LNCaP clone FGC (cell line): ENCODE measurements at regions not wholly inside any gene's neighbourhood (a gene's known extent, or its start where the extent isn't known, plus 50 kb on each side); places are given as distances from the start of the nearest gene placed in this dataset.
"Not testable (repeated sequence)": the region's sequence is repeated elsewhere in the genome, so short reads cannot be mapped to it uniquely, and the experiment has no call there.

Source experiments
- DNase-seq: peaks from one replicate; pipeline ENCODE4 v3.0.0-alpha.2; 2011; ENCODE audit warnings: low read depth
- H3K4me3 ChIP-seq: 2 replicates; pipeline ENCODE4 v1.5.1; 2011; ENCODE audit warnings: mild to moderate bottlenecking, low read depth, low read length, control low read depth
- CTCF ChIP-seq: IDR thresholded peaks from 2 replicates; pipeline ENCODE4 v1.5.1; 2012; ENCODE audit warnings: mild to moderate bottlenecking; ENCODE audit not compliant: control insufficient read depth, insufficient read depth; ENCODE audit errors: extremely low read depth

- H3K4me3 ChIP-seq, result no peak overlapping the region
- no peak for TF ChIP-seq CTCF
- DNase-seq, result no peak
Measured at GRCh38 chr19:27824108-27824507, 1388.8 kb downstream of the UQCRFS1 start.

- no peak for DNase-seq
- TF ChIP-seq CTCF, result no peak
- no peak overlapping the region for H3K4me3 ChIP-seq
Measured at GRCh38 chr19:27822336-27822735, 1390.6 kb downstream of the UQCRFS1 start.

GRCh38 chr19:27821418-27822018 lies 1391.4 kb downstream of the UQCRFS1 start:
- H3K4me3 ChIP-seq, result no peak overlapping the region
- no peak for TF ChIP-seq CTCF
- no peak for DNase-seq

- TF ChIP-seq CTCF, result no peak
- H3K4me3 ChIP-seq, result no peak overlapping the region
- no peak for DNase-seq
Measured at GRCh38 chr19:27815985-27816384, 1397.0 kb downstream of the UQCRFS1 start.

GRCh38 chr19:27814834-27815233 lies 1398.1 kb downstream of the UQCRFS1 start:
- H3K4me3 ChIP-seq, DNase-seq: not testable (repeated sequence)

- not testable (repeated sequence) for DNase-seq
Measured at GRCh38 chr19:27814274-27814673, 1398.7 kb downstream of the UQCRFS1 start.

GRCh38 chr19:27806471-27807070 lies 1406.4 kb downstream of the UQCRFS1 start:
- TF ChIP-seq CTCF, result peak; percentile 70
- H3K4me3 ChIP-seq, result no peak overlapping the region
- DNase-seq, result peak; percentile 66

More at GRCh38 chr19:27814274-27814673, 1398.7 kb downstream of the UQCRFS1 start:
- not testable (repeated sequence) for H3K4me3 ChIP-seq

GRCh38 chr19:27805848-27806247 lies 1407.1 kb downstream of the UQCRFS1 start:
- no peak overlapping the region for H3K4me3 ChIP-seq
- no peak for DNase-seq
- no peak for TF ChIP-seq CTCF
